HG02763 (cell line): ENCODE measurements at regions not wholly inside any gene's neighbourhood (a gene's known extent, or its start where the extent isn't known, plus 50 kb on each side); places are given as distances from the start of the nearest gene placed in this dataset.
"Not testable (repeated sequence)": the region's sequence is repeated elsewhere in the genome, so short reads cannot be mapped to it uniquely, and the experiment has no call there.

ENCODE experiments used
- ATAC-seq: cut with Tn5 transposase; IDR thresholded peaks from one replicate; pipeline ENCODE4 v1.9.1; 2021; ENCODE audit warnings: mild to moderate bottlenecking, moderate library complexity; ENCODE audit not compliant: unreplicated experiment

DNA sequence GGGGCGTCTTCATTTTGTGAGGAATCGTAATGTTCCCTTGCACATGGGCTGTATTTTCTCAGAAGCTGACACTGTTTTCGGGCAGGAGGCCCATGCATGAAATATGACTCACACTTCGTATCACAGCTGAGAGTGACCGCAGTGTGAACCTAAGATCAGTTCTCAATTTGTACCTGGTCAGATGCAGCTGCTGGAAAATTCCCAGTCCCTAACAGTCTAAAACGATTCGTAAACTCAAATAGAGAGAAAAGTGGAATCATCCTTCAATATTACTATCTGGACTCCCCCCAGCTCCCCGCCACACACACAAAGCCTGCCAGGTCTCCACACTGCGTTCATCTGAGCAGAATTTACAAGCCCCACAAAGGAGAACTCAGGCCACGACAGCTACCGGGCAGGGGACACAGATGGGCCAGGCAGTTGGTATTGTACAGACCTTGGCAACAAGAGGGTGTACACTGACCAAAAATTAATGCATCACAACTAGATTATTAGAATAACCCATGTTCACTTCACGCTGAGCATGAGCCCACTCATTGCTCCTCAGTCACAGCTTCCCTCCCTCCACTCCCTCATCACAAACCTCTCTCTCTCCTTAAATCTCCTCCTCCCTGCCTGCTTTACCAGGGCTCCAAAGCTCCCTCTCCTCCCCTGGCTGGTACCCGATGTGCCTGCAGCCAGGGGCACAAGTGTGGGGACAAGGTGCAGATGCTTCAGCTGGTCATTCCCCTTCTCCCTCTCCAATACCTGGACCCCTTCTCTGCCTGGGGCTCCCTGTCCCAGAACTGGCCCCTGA is 488.4 kb downstream of the PREX1 start:
- ATAC-seq: no peak

DNA sequence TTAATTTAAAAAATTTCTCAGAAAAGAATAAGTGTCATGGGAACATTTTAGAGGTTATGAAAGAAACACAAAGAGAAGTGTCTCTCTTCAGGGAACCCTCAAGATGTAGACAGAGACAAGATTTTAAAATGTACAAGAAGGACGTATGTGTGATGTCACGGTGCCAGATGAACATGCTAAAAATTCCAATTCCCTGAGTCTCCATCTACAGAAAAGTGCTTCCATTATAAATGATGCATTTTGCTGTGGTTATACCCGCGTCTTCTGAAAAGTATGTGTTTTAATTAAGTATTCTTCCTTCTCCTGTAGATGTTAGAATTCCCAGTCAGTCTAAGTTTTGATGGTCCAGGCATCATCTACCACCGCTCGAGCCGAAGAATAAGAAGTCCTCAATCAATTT is 489.1 kb downstream of the PREX1 start:
- no peak for ATAC-seq

GRCh38 chr20:48336597-48336996 is 491.2 kb downstream of the PREX1 start:
- ATAC-seq: no peak

DNA sequence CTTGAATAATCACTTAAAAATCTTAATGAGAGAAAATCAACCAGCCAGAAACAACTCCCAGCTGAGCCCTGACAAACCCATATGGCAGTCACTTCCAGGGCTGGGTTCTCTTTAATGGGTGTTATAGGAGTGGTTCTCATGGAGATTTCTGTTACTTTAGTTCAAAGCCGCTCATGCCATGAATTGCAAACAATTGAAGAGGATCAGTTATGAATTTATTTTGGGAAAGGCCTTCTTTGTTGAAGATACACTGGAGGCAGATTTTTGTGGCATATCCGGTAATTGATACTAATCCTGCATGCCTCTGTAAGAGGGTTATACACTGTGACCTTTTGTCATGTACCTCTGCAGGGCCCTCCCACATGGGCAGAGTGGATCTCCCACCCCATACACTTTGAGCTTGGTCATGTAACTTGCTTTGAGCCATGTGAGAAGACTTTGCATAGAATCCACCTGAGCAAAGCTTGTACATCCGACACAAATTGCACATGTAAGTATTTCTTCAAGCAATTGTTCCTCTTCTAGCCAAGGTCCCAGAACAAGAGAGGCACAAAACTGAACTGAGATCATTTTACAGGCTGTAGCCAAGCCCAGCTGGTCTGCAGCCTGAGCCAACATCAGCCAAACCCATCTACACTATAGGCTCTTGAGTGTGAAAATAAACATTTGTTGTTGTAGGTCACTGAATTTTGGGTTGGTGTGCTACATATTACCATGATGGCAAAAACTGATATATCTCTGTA is 492.3 kb downstream of the PREX1 start:
- no peak for ATAC-seq

DNA sequence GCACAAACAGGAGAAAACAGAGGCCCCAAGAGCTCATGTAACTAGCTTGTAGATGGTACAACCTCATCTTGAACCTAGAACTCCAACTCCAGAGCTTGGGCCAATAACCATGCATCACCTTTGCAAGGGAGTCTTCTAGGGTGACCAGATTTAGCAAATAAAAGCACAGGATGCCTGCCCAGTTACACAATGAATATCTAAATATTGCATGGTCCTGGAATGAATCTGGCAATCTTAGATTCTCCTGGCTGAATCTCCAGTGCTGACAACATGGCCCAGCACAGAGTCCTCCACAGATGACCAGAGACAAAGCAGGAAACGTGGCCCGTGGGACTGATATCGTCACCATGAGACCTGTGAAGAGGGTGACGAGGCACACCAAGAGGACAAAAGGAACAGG is 494.1 kb downstream of the PREX1 start:
- no peak for ATAC-seq

DNA sequence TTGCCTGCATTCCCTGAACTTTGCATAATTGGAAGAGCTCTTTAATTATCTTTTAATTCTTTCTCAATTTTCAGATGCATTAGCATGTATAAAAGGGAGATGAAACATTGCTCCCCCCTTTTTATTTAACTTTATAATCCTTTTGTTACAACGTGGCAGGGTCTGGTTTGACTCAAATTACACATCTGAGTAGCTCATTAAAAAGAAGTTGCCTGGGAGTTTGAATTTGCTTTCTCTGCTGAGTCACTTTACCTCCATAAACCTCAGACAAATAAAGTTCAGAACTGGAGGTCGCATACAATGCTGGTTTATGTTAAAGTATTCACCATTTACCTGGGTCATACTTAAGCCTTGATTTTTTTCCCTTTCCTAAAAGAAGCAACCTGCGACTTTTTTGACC is 495.2 kb downstream of the PREX1 start:
- ATAC-seq: no peak

DNA sequence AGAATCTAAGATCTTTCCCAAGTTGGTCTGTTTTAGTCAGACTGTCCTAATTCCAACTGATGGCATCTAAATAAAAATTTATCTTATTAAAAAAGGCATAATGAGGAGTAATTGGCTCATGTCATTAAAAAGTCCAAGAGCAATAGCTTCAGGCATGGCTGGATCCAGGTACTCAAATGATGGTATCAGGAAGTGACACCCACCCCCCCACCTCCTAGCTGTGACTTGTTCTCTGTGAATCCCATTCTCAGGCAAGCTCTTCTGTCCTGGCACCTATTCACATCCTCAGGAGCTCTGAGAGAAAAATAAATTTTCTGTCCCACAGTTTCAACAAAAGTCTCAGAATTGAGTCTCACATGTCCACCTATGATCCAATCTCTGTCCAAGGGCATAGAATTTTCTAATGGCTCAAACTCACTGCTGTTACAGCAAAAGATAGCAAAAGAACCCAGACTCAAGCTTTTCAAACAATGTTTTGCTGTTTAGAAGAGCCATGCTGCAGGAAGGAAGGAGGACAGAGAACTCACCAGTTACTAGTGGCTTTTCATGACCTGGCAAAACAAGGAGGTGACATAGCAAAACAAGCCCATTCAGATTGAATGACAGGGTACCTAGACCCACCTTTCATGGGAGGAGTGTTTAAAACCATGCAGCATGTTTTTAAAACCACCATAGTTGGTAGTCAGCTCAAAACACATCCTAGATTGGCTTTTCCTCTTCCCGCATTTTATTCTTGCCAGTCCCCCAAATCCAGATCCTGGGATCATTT is 496.1 kb downstream of the PREX1 start:
- ATAC-seq: no peak

GRCh38 chr20:48329676-48330664 is 497.8 kb downstream of the PREX1 start:
- no peak for ATAC-seq

GRCh38 chr20:48329031-48329615 is 498.7 kb downstream of the PREX1 start:
- no peak for ATAC-seq

DNA sequence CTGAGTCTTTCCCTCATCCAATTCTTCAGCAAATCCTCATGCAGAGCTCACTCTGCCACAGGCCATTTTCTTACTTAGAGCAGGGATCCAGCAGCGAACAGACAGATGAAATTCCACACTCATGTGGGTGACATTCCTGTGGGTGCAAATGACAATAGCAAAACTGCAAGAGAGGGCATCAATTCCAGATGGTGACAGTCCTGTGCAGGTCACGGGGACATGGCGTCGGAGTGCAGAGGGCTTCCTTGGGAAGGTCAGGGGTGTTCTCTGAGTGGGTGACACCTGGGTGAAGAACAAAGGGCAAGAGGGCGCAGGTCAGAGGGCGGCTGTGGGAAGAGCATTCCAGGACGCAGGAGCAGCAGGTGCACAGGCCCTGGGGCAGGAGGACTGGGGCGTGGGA is 500.0 kb downstream of the PREX1 start:
- not testable (repeated sequence) for ATAC-seq

- ATAC-seq: no peak
These were observed 500.9 kb downstream of the PREX1 start for GRCh38 chr20:48326868-48327267.

- ATAC-seq: no peak
These were observed 501.4 kb downstream of the PREX1 start for GRCh38 chr20:48326434-48326691.

- ATAC-seq: no peak
These were observed 502.0 kb downstream of the PREX1 start for GRCh38 chr20:48325656-48326433.

DNA sequence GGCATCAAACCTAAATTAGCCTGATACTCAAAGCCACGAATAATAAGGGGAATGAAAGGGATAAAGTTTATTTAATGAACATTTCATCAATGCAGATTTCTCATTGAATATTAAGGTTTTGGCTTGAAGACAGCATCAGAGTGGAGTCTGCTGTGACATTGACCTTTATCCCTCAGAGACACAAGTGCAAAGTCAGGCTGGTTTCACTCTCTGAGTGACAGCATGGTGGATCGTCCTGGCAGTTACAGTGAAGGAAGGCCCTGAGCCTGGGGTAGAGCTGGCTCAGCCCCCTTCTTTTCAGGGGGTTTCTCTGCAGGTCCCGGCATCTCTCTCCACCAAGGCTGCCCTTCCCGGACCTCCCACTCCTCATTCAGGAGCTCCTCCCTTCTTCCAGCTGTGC is 503.1 kb downstream of the PREX1 start:
- ATAC-seq: no peak

DNA sequence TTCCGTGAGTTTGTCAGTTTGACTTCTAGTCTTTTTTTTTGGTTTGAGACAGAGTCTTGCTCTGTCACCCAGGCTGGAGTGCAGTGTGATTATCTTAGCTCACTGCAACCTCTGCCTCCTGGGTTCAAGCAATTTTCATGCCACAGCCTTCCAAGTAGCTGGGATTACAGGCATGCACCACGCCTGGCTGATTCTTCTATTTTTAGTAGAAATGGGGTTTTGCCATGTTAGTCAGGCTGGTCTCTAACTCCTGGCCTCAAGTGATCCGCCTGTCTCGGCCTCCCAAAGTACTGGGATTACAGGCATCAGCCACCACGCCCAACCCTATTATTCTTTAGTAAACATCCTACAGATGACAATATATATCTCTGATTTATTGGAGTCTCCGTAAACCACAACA is 506.5 kb downstream of the PREX1 start:
- no peak for ATAC-seq

GRCh38 chr20:48319943-48320584 is 507.7 kb downstream of the PREX1 start:
- no peak for ATAC-seq

DNA sequence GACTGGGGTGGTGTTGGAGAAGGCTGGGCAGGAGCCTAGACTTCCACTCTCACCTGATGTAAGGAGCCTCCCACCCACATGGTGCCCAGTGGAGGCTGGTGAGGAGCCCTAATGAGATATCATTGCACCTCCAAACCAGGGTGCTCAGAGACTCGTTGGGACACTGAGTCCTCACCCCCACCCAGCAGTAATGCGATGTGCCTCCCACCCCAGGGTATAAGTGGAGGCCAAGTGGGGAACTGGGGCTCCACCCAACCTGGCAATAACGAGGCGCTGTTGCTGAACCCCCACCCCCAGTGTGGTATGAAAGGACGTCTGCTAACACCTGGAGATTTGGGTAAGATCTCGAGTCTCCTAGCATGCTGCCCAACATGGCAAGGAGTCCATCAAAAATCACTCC is 510.2 kb downstream of the PREX1 start:
- no peak for ATAC-seq

- ATAC-seq: no peak
These were observed 512.7 kb downstream of the PREX1 start for GRCh38 chr20:48314925-48315592.

GRCh38 chr20:48313324-48313723 is 514.5 kb downstream of the PREX1 start:
- no peak for ATAC-seq
